ENCODE measurements at regions not wholly inside any gene's neighbourhood (a gene's known extent, or its start where the extent isn't known, plus 50 kb on each side); places are given as distances from the start of the nearest gene placed in this dataset.

DNA sequence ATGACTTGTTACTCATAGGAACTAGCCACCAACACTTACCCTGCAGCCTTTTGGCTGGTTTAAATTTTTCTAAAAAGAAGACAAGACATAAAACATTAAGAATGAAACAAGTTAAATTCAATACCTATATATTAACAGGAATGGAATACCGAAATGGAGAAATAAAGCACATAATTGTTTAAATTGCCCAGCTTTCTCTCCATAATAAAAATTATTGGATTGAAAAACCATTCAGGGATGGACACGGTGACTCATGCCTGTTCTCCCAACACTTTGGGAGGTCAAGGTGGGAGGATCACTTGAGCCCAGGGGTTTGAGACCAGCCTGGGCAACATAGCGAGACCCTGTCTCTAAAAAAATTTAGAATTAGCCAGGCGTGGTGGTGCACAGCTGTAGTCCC lies 179.4 kb upstream of the MKLN1 start:
- intact Hi-C loops (cut with DNase I): no loop called here
- Histone ChIP-seq H3K36me3 (no peaks in the 10 kb centered on the region), H3K27ac (no peak overlapping the region), H3K4me3 (no peak overlapping the region), H3K4me1 (no peaks in the 10 kb centered on the region), H3K9me3 (no peaks in the 10 kb centered on the region), H3K27me3 (no peaks in the 10 kb centered on the region)
- 92 to 95% methylated on average over 4 of the region's 4 CpGs for WGBS, 2 donors
- no peak for TF ChIP-seq POLR2AphosphoS5 (IDR thresholded peaks at IDR 0.05)
- TF ChIP-seq POLR2A (IDR thresholded peaks at IDR 0.05): no peak
- no peak for TF ChIP-seq EP300 (IDR thresholded peaks at IDR 0.05)
- TF ChIP-seq, protein P1, sequence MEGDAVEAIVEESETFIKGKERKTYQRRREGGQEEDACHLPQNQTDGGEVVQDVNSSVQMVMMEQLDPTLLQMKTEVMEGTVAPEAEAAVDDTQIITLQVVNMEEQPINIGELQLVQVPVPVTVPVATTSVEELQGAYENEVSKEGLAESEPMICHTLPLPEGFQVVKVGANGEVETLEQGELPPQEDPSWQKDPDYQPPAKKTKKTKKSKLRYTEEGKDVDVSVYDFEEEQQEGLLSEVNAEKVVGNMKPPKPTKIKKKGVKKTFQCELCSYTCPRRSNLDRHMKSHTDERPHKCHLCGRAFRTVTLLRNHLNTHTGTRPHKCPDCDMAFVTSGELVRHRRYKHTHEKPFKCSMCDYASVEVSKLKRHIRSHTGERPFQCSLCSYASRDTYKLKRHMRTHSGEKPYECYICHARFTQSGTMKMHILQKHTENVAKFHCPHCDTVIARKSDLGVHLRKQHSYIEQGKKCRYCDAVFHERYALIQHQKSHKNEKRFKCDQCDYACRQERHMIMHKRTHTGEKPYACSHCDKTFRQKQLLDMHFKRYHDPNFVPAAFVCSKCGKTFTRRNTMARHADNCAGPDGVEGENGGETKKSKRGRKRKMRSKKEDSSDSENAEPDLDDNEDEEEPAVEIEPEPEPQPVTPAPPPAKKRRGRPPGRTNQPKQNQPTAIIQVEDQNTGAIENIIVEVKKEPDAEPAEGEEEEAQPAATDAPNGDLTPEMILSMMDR (IDR thresholded peaks at IDR 0.05): no peak
- DNase-seq: no peak

DNA sequence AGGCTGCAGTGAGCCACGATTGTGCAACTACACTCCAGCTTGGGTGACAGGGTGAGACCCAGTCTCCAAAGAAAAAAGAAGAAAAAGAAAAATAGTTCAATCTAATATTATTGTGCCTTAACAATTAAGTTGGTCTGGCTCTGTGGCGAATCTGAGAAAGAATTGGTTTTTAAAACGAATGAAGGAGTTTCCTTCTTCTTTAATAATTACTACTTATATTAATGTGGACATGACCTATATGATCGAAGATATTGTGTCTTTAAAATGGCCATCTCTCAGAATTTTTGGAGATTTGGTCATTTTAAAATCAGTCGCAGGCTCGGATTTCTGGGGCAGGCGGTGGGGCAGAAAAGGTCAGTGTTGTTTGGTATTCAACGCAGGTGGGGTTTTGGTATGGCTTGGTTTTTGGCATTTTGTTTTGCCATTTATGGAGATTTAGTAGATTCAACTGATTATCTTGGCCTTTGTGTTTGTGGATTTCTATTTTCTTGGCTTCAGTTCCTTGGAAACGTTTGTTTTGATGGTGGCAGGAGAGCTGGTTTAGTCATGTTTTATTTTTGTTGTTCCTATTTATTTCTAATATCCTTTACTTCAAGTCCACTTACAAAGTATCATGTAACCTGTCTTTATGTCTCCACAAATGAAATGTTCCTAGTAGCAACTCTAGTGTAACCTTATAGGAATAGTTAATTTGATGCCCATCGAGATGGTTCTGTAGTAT lies 178.8 kb upstream of the MKLN1 start:
- Histone ChIP-seq H3K36me3 (no peaks in the 10 kb centered on the region), H3K27me3 (no peaks in the 10 kb centered on the region), H3K4me1 (no peaks in the 10 kb centered on the region), H3K9me3 (no peaks in the 10 kb centered on the region), H3K4me3 (no peak overlapping the region), H3K27ac (no peak overlapping the region)
- intact Hi-C loops (cut with DNase I): no loop called here
- DNase-seq: no peak
- TF ChIP-seq POLR2AphosphoS5 (IDR thresholded peaks at IDR 0.05) (no peak), POLR2A (IDR thresholded peaks at IDR 0.05) (no peak)
- WGBS, 2 donors: 87 to 89% methylated on average over 10 of the region's 10 CpGs

- Histone ChIP-seq H3K36me3 (no peaks in the 10 kb centered on the region), H3K4me1 (no peaks in the 10 kb centered on the region), H3K4me3 (no peak overlapping the region), H3K9me3 (no peaks in the 10 kb centered on the region), H3K27me3 (no peaks in the 10 kb centered on the region), H3K27ac (no peak overlapping the region)
- DNase-seq: no peak
- intact Hi-C loops (cut with DNase I): no loop called here
- TF ChIP-seq POLR2A (IDR thresholded peaks at IDR 0.05) (no peak), POLR2AphosphoS5 (IDR thresholded peaks at IDR 0.05) (no peak), EP300 (IDR thresholded peaks at IDR 0.05) (no peak)
- TF ChIP-seq, protein P1 (IDR thresholded peaks at IDR 0.05): no peak
Observed at GRCh38 chr7:131149429-131149773, 178.3 kb upstream of the MKLN1 start.

DNA sequence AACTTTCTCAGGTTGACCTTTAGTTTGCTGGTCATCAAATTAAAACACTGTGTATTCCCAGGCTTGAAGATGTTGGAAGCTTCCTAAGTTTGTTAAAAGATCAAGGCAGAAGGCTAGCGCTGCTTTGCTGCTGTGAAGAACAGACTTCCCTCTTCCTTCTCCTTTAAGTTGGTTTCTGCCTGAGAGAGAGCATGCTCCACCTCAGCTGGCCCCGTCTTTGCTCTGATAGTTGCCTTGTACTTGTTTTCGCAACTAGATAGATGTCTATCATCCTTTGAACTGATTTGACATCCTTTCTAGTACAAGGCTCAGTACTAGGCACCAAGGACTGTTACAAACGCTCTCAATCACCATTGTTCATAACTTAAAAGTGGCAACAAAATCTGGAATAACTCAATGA lies 177.8 kb upstream of the MKLN1 start:
- intact Hi-C loops (cut with DNase I): no loop called here
- no peak for DNase-seq
- no peak for TF ChIP-seq POLR2A (IDR thresholded peaks at IDR 0.05)
- TF ChIP-seq EP300 (IDR thresholded peaks at IDR 0.05): no peak
- TF ChIP-seq POLR2AphosphoS5 (IDR thresholded peaks at IDR 0.05): no peak
- TF ChIP-seq, protein P1 (IDR thresholded peaks at IDR 0.05): no peak
- no peak overlapping the region for H3K4me3 ChIP-seq
- H3K9me3 ChIP-seq: no peaks in the 10 kb centered on the region
- no peaks in the 10 kb centered on the region for H3K27me3 ChIP-seq
- no peaks in the 10 kb centered on the region for H3K4me1 ChIP-seq
- H3K27ac ChIP-seq: no peak overlapping the region
- no peaks in the 10 kb centered on the region for H3K36me3 ChIP-seq
- 72 to 86% methylated on average over 4 of the region's 4 CpGs for WGBS, 2 donors

DNA sequence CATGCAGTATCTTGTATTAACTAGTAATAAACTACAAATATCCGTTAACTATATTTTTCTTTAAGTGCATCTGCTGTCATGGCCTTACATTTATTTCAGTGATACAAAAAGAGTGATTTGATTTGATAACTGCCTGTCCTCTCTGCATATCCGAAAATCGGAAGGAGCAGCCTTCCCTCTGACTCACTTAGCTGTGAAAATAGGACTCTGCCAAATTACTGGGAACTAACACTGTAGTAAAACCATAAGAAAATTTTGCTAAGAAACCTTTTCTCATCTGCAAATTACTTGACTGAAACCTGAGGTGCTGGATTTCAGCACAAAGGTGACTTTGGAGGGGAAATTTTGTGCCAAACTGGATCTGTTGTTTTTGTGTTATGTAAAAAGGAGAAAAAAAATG lies 176.6 kb upstream of the MKLN1 start:
- no peak for TF ChIP-seq POLR2A (IDR thresholded peaks at IDR 0.05)
- WGBS, 2 donors: 75 to 84% methylated on average over 3 of the region's 3 CpGs
- intact Hi-C loops (cut with DNase I): no loop called here
- Histone ChIP-seq H3K4me1 (no peaks in the 10 kb centered on the region), H3K9me3 (no peaks in the 10 kb centered on the region), H3K27me3 (no peaks in the 10 kb centered on the region), H3K36me3 (no peaks in the 10 kb centered on the region), H3K27ac (no peak overlapping the region), H3K4me3 (no peak overlapping the region)
- no peak for DNase-seq

- no peaks in the 10 kb centered on the region for H3K27me3 ChIP-seq
- H3K36me3 ChIP-seq: no peaks in the 10 kb centered on the region
- TF ChIP-seq, protein P1 (IDR thresholded peaks at IDR 0.05): no peak
- TF ChIP-seq POLR2AphosphoS5 (IDR thresholded peaks at IDR 0.05) (no peak), POLR2A (IDR thresholded peaks at IDR 0.05) (no peak), EP300 (IDR thresholded peaks at IDR 0.05) (no peak)
- no peak overlapping the region for H3K4me3 ChIP-seq
- no peaks in the 10 kb centered on the region for H3K9me3 ChIP-seq
- H3K4me1 ChIP-seq: no peaks in the 10 kb centered on the region
- no peak for DNase-seq
- intact Hi-C loops (cut with DNase I): no loop called here
- no peak overlapping the region for H3K27ac ChIP-seq
Observed at GRCh38 chr7:131152766-131153165, 174.9 kb upstream of the MKLN1 start.

Data from sigmoid colon (tissue), 6 donors.